ENCODE measurements at regions not wholly inside any gene's neighbourhood (a gene's known extent, or its start where the extent isn't known, plus 50 kb on each side); places are given as distances from the start of the nearest gene placed in this dataset.

GRCh38 chr10:36366065-36366464 is 724.0 kb upstream of the FZD8 start:
- no peak for TF ChIP-seq POLR2A (IDR thresholded peaks at IDR 0.05; ENCODE audit: low read depth, low read length)
- no peak for TF ChIP-seq CTCF (conservative IDR thresholded peaks at IDR 0.05; ENCODE audit: low read depth, low read length)
- no peak for TF ChIP-seq ELK1 (IDR thresholded peaks at IDR 0.05; ENCODE audit: borderline replicate concordance, low read depth, low read length)

All from IMR-90 (cell line).